ENCODE measurements at regions not wholly inside any gene's neighbourhood (a gene's known extent, or its start where the extent isn't known, plus 50 kb on each side); places are given as distances from the start of the nearest gene placed in this dataset.

DNA sequence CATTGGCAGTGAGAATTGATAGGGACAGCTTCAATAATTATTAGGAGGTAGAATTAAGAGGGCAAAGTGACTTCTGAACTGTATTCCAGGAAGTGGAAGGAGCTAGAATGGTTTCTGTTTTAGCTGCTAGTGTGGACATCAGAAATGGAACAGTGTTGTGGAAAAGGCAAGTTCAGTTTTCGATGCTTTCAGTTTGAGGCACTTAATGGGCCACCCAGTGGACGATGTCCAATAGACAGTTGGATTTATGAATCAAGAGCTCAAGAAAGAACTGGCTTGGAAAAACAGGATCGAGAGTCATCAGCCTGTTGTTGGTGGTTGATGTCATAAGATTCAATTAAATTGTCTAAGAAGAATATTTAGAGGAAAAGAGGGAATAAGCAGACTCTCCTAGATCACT, 136.3 kb downstream of the DYRK2 start:
- no peaks in the 10 kb centered on the region for H3K4me1 ChIP-seq (ENCODE audit: insufficient read depth, low read length)
- no peak for DNase-seq (ENCODE audit: low spot score)
- no peaks in the 10 kb centered on the region; a peak in 1 of 5 replicates for H3K27me3 ChIP-seq (ENCODE audit: control insufficient read depth in 1 of 2, insufficient read depth in 2 of 2, low read length in 2 of 2)
- no peaks in the 10 kb centered on the region for H3K79me2 ChIP-seq (ENCODE audit: insufficient read depth, low read length)
- H3K4me3 ChIP-seq (replicated peaks in 1 of 3; ENCODE audit: insufficient read depth in 1 of 3, low read depth in 2 of 3, low read length in 3 of 3) = no peak overlapping the region
- H2AFZ ChIP-seq (ENCODE audit: low read length) = no peak overlapping the region
- FAIRE-seq = no peak
- ATAC-seq = no peak
- no TSS peak for BruUV-seq (replicated peaks)
- ChIA-PET POLR2A (no interaction called here), CTCF (ENCODE audit: low intra/inter-chr PET ratio, low total read pairs) (no interaction called here)
- TF ChIP-seq SALL1 (CRISPR knock-in tag; IDR thresholded peaks at IDR 0.05) (no peak), RFXAP (CRISPR knock-in tag; IDR thresholded peaks at IDR 0.05; ENCODE audit: borderline replicate concordance) (no peak), ZNF605 (CRISPR knock-in tag; IDR thresholded peaks at IDR 0.05) (no peak), ZNF562 (CRISPR knock-in tag; IDR thresholded peaks at IDR 0.05; ENCODE audit: borderline replicate concordance) (no peak), MATR3 (CRISPR knock-in tag; IDR thresholded peaks at IDR 0.05) (no peak), ZNF839 (CRISPR knock-in tag; IDR thresholded peaks at IDR 0.05; ENCODE audit: borderline replicate concordance) (no peak), ZNF510 (CRISPR knock-in tag; IDR thresholded peaks at IDR 0.05; ENCODE audit: low read depth) (no peak), ZNF20 (CRISPR knock-in tag; IDR thresholded peaks at IDR 0.05) (no peak), RXRA (CRISPR knock-in tag; IDR thresholded peaks at IDR 0.05) (no peak), ZNF724P (CRISPR knock-in tag; IDR thresholded peaks at IDR 0.05; ENCODE audit: borderline replicate concordance) (no peak)
- TF ChIP-seq, protein P1, sequence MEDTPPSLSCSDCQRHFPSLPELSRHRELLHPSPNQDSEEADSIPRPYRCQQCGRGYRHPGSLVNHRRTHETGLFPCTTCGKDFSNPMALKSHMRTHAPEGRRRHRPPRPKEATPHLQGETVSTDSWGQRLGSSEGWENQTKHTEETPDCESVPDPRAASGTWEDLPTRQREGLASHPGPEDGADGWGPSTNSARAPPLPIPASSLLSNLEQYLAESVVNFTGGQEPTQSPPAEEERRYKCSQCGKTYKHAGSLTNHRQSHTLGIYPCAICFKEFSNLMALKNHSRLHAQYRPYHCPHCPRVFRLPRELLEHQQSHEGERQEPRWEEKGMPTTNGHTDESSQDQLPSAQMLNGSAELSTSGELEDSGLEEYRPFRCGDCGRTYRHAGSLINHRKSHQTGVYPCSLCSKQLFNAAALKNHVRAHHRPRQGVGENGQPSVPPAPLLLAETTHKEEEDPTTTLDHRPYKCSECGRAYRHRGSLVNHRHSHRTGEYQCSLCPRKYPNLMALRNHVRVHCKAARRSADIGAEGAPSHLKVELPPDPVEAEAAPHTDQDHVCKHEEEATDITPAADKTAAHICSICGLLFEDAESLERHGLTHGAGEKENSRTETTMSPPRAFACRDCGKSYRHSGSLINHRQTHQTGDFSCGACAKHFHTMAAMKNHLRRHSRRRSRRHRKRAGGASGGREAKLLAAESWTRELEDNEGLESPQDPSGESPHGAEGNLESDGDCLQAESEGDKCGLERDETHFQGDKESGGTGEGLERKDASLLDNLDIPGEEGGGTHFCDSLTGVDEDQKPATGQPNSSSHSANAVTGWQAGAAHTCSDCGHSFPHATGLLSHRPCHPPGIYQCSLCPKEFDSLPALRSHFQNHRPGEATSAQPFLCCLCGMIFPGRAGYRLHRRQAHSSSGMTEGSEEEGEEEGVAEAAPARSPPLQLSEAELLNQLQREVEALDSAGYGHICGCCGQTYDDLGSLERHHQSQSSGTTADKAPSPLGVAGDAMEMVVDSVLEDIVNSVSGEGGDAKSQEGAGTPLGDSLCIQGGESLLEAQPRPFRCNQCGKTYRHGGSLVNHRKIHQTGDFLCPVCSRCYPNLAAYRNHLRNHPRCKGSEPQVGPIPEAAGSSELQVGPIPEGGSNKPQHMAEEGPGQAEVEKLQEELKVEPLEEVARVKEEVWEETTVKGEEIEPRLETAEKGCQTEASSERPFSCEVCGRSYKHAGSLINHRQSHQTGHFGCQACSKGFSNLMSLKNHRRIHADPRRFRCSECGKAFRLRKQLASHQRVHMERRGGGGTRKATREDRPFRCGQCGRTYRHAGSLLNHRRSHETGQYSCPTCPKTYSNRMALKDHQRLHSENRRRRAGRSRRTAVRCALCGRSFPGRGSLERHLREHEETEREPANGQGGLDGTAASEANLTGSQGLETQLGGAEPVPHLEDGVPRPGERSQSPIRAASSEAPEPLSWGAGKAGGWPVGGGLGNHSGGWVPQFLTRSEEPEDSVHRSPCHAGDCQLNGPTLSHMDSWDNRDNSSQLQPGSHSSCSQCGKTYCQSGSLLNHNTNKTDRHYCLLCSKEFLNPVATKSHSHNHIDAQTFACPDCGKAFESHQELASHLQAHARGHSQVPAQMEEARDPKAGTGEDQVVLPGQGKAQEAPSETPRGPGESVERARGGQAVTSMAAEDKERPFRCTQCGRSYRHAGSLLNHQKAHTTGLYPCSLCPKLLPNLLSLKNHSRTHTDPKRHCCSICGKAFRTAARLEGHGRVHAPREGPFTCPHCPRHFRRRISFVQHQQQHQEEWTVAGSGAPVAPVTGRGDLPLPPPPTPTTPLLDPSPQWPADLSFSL (CRISPR knock-in tag; IDR thresholded peaks at IDR 0.05) = no peak
- no peak overlapping the region for H3K4me2 ChIP-seq (ENCODE audit: low read depth, low read length)
- H3K9me3 ChIP-seq (ENCODE audit: low read length) = no peaks in the 10 kb centered on the region
- H3K9ac ChIP-seq (ENCODE audit: insufficient read depth, low read depth, low read length) = no peak overlapping the region
- in situ Hi-C loops (cut with HindIII; ENCODE audit: extremely low pct_ligation_motif_present, low pct_unique_long_range_greater_than_20kb) (no loop called here), intact Hi-C loops (cut with micrococcal nuclease; ENCODE audit: unreplicated experiment) (no loop called here)
- H3K27ac ChIP-seq (ENCODE audit: extremely low read length, insufficient read depth, low read length) = no peak overlapping the region
- H3K36me3 ChIP-seq (replicated peaks in 1 of 2; ENCODE audit: control insufficient read depth in 1 of 2, insufficient read depth in 2 of 2, low read length in 2 of 2) = no peaks in the 10 kb centered on the region
- no peaks in the 10 kb centered on the region for H4K20me1 ChIP-seq (ENCODE audit: insufficient read depth, low read length)
- 11% methylated on average over 3 of the region's 3 CpGs for WGBS (ENCODE audit: low lambda C conversion rate)
